ENCODE measurements at regions not wholly inside any gene's neighbourhood (a gene's known extent, or its start where the extent isn't known, plus 50 kb on each side); places are given as distances from the start of the nearest gene placed in this dataset.

GRCh38 chr14:31944256-31945073, 132.6 kb upstream of the ARHGAP5 start:
- no peak for DNase-seq (ENCODE audit: low spot score)

- no peak for DNase-seq (ENCODE audit: low spot score)
Measured at GRCh38 chr14:31945074-31945613, 132.0 kb upstream of the ARHGAP5 start.

GRCh38 chr14:31945701-31946100, 131.4 kb upstream of the ARHGAP5 start:
- DNase-seq (ENCODE audit: low spot score): no peak

- DNase-seq (ENCODE audit: low spot score): no peak
Measured at GRCh38 chr14:31947076-31947475, 130.0 kb upstream of the ARHGAP5 start.

GRCh38 chr14:31947680-31948595, 129.2 kb upstream of the ARHGAP5 start:
- no peak for DNase-seq (ENCODE audit: low spot score)

GRCh38 chr14:31949709-31950108, 127.4 kb upstream of the ARHGAP5 start:
- no peak for DNase-seq (ENCODE audit: low spot score)

GRCh38 chr14:31950331-31950730, 126.8 kb upstream of the ARHGAP5 start:
- no peak for DNase-seq (ENCODE audit: low spot score)

- DNase-seq (ENCODE audit: low spot score): no peak
Measured at GRCh38 chr14:31950764-31951637, 126.1 kb upstream of the ARHGAP5 start.

- no peak for DNase-seq (ENCODE audit: low spot score)
Measured at GRCh38 chr14:31951638-31951964, 125.5 kb upstream of the ARHGAP5 start.

- no peak for DNase-seq (ENCODE audit: low spot score)
Measured at GRCh38 chr14:31952573-31952972, 124.5 kb upstream of the ARHGAP5 start.

GRCh38 chr14:31953210-31953609, 123.9 kb upstream of the ARHGAP5 start:
- no peak for DNase-seq (ENCODE audit: low spot score)

GRCh38 chr14:31954991-31955390, 122.1 kb upstream of the ARHGAP5 start:
- DNase-seq (ENCODE audit: low spot score): no peak

- no peak for DNase-seq (ENCODE audit: low spot score)
Measured at GRCh38 chr14:31955936-31956579, 121.0 kb upstream of the ARHGAP5 start.

- DNase-seq (ENCODE audit: low spot score): no peak
Measured at GRCh38 chr14:31957565-31957964, 119.5 kb upstream of the ARHGAP5 start.

GRCh38 chr14:31960039-31960438, 117.1 kb upstream of the ARHGAP5 start:
- no peak for DNase-seq (ENCODE audit: low spot score)

GRCh38 chr14:31961896-31962295, 115.2 kb upstream of the ARHGAP5 start:
- DNase-seq (ENCODE audit: low spot score): no peak

- DNase-seq (ENCODE audit: low spot score): peak; percentile 46
Measured at GRCh38 chr14:31962920-31963319, 114.2 kb upstream of the ARHGAP5 start.

- no peak for DNase-seq (ENCODE audit: low spot score)
Measured at GRCh38 chr14:31963587-31963986, 113.5 kb upstream of the ARHGAP5 start.

- no peak for DNase-seq (ENCODE audit: low spot score)
Measured at GRCh38 chr14:31964490-31964889, 112.6 kb upstream of the ARHGAP5 start.

- no peak for DNase-seq (ENCODE audit: low spot score)
Measured at GRCh38 chr14:31965071-31965734, 111.9 kb upstream of the ARHGAP5 start.

Measured in pons (tissue), 1 donor.